Ecto neural progenitor cell (in vitro differentiated cells): ENCODE measurements at regions not wholly inside any gene's neighbourhood (a gene's known extent, or its start where the extent isn't known, plus 50 kb on each side); places are given as distances from the start of the nearest gene placed in this dataset.
"Not testable (repeated sequence)": the region's sequence is repeated elsewhere in the genome, so short reads cannot be mapped to it uniquely, and the experiment has no call there.

Experiments used
- DNase-seq: peaks from one replicate; pipeline ENCODE4 v3.0.0-alpha.2; 2018; ENCODE audit warnings: low spot score

- DNase-seq: no peak
These were observed 51.8 kb upstream of the AGR3 start for GRCh38 chr7:16933296-16934279.

- DNase-seq: no peak
These were observed 53.0 kb upstream of the AGR3 start for GRCh38 chr7:16934722-16935340.

- DNase-seq: no peak
These were observed 53.6 kb upstream of the AGR3 start for GRCh38 chr7:16935341-16935735.

- no peak for DNase-seq
These were observed 55.0 kb upstream of the AGR3 start for GRCh38 chr7:16936626-16937422.

- DNase-seq: no peak
These were observed 57.4 kb upstream of the AGR3 start for GRCh38 chr7:16939161-16939560.

- DNase-seq: no peak
These were observed 59.0 kb upstream of the AGR3 start for GRCh38 chr7:16940776-16941175.

- DNase-seq: no peak
These were observed 61.2 kb upstream of the AGR3 start for GRCh38 chr7:16942929-16943509.

GRCh38 chr7:16944936-16945335 lies 63.2 kb upstream of the AGR3 start:
- DNase-seq: no peak

GRCh38 chr7:16945372-16945771 lies 63.6 kb upstream of the AGR3 start:
- no peak for DNase-seq

GRCh38 chr7:16948110-16948509 lies 66.3 kb upstream of the AGR3 start:
- not testable (repeated sequence) for DNase-seq

GRCh38 chr7:16951483-16952080 lies 69.8 kb upstream of the AGR3 start:
- no peak for DNase-seq

GRCh38 chr7:16954321-16954720 lies 72.5 kb upstream of the AGR3 start:
- DNase-seq: no peak

GRCh38 chr7:16958724-16959123 lies 76.9 kb upstream of the AGR3 start:
- no peak for DNase-seq

GRCh38 chr7:16960337-16960965 lies 78.7 kb upstream of the AGR3 start:
- DNase-seq: no peak

GRCh38 chr7:16961641-16962040 lies 79.9 kb upstream of the AGR3 start:
- DNase-seq: no peak

- no peak for DNase-seq
These were observed 81.3 kb upstream of the AGR3 start for GRCh38 chr7:16963044-16963443.

- DNase-seq: not testable (repeated sequence)
These were observed 83.9 kb upstream of the AGR3 start for GRCh38 chr7:16965697-16966096.

GRCh38 chr7:16967300-16967811 lies 85.6 kb upstream of the AGR3 start:
- no peak for DNase-seq

- DNase-seq: peak; percentile 61
These were observed 89.1 kb upstream of the AGR3 start for GRCh38 chr7:16970732-16971482.

GRCh38 chr7:16975712-16976111 lies 93.9 kb upstream of the AGR3 start:
- no peak for DNase-seq
